HEK293 (cell line): ENCODE measurements at regions not wholly inside any gene's neighbourhood (a gene's known extent, or its start where the extent isn't known, plus 50 kb on each side); places are given as distances from the start of the nearest gene placed in this dataset.

Experiments used
- CTCF ChIA-PET: fragments of 350-600 bp; formaldehyde crosslinking; extraction: SDS; loops from one replicate; lab custom pipeline; 2021; ENCODE audit warnings: antibody characterized with exemption; lab: Yijun Ruan, JAX
- POLR2A ChIA-PET: fragments of 300-600 bp; formaldehyde crosslinking; extraction: SDS; loops from one replicate; lab custom pipeline; 2020; ENCODE audit warnings: antibody characterized with exemption, inconsistent platforms; lab: Yijun Ruan, JAX
- H3K27ac ChIP-seq: fragments of 200-500 bp; sonication (Bioruptor generic); 2 replicates; pipeline ENCODE4 v1.5.1; 2014; ENCODE audit warnings: low read depth, low read length, control low read depth, inconsistent platforms; ENCODE audit errors: extremely low read depth
- H3K36me3 ChIP-seq, 2 experiments: fragments of 200-500 bp in 1 of 2; sonication (Bioruptor generic) in 1 of 2; 1 replicate in 1 of 2; 2 replicates in 1 of 2; pipeline ENCODE4 v1.5.1; 2014 to 2017; ENCODE audit warnings: inconsistent platforms in 2 of 2, low read length in 2 of 2; ENCODE audit not compliant: control insufficient read depth in 2 of 2, insufficient read depth in 1 of 2
- H3K4me1 ChIP-seq: fragments of 200-500 bp; sonication (Bioruptor generic); 2 replicates; pipeline ENCODE4 v1.5.1; 2014; ENCODE audit warnings: mild to moderate bottlenecking, low read length, inconsistent platforms; ENCODE audit not compliant: control insufficient read depth, insufficient read depth
- H3K4me3 ChIP-seq: 2 replicates; pipeline ENCODE4 v1.5.1; 2011; ENCODE audit warnings: low read depth, mild to moderate bottlenecking, control low read depth, low read length, moderate library complexity
- H3K9me3 ChIP-seq: fragments of 200-500 bp; sonication (Bioruptor generic); 2 replicates; pipeline ENCODE4 v1.5.1; 2014; ENCODE audit warnings: low read depth, low read length, inconsistent platforms; ENCODE audit not compliant: control insufficient read depth, insufficient read depth
- AEBP2 ChIP-seq: fragments of 450-650 bp; formaldehyde crosslinking; IDR thresholded peaks from 2 replicates; pipeline ENCODE4 v1.5.1; 2016; ENCODE audit warnings: missing biosample characterization, missing genetic modification characterization, borderline replicate concordance
- EGR2 ChIP-seq: fragments of 450-650 bp; formaldehyde crosslinking; IDR thresholded peaks from 2 replicates; pipeline ENCODE4 v1.5.1; 2016; ENCODE audit warnings: low read depth, missing biosample characterization, missing genetic modification characterization
- MEIS1 ChIP-seq: sonication (generic); formaldehyde crosslinking; IDR thresholded peaks from 2 replicates; pipeline ENCODE4 v1.8.1; 2022; ENCODE audit warnings: missing genetic modification reagents, mild to moderate bottlenecking, borderline replicate concordance
- PRDM6 ChIP-seq: fragments of 450-650 bp; formaldehyde crosslinking; IDR thresholded peaks from 2 replicates; pipeline ENCODE4 v1.5.1; 2017; ENCODE audit warnings: missing biosample characterization, missing genetic modification characterization
- SP2 ChIP-seq: fragments of 450-650 bp; formaldehyde crosslinking; IDR thresholded peaks from 2 replicates; pipeline ENCODE4 v1.5.1; 2016; ENCODE audit warnings: missing biosample characterization, missing genetic modification characterization
- SP7 ChIP-seq: fragments of 450-650 bp; formaldehyde crosslinking; IDR thresholded peaks from 2 replicates; pipeline ENCODE4 v1.5.1; 2016; ENCODE audit warnings: missing biosample characterization, missing genetic modification characterization
- TCF7L2 ChIP-seq: IDR thresholded peaks from 2 replicates; pipeline ENCODE4 v1.6.1; 2011; ENCODE audit warnings: low read depth, mild to moderate bottlenecking, inconsistent platforms, low read length, moderate library complexity, borderline replicate concordance
- WT1 ChIP-seq: fragments of 450-650 bp; formaldehyde crosslinking; IDR thresholded peaks from 2 replicates; pipeline ENCODE4 v1.5.1; 2016; ENCODE audit warnings: missing biosample characterization, missing genetic modification characterization
- ZBTB17 ChIP-seq: fragments of 450-650 bp; formaldehyde crosslinking; IDR thresholded peaks from 2 replicates; pipeline ENCODE4 v1.5.1; 2016; ENCODE audit warnings: missing biosample characterization, missing genetic modification characterization
- ZBTB8A ChIP-seq: fragments of 450-650 bp; formaldehyde crosslinking; IDR thresholded peaks from 2 replicates; pipeline ENCODE4 v1.5.1; 2016; ENCODE audit warnings: missing biosample characterization, missing genetic modification characterization
- ZEB2 ChIP-seq: fragments of 450-650 bp; formaldehyde crosslinking; IDR thresholded peaks from 2 replicates; pipeline ENCODE4 v1.5.1; 2016; ENCODE audit warnings: missing biosample characterization, missing genetic modification characterization
- ZNF184 ChIP-seq: fragments of 450-650 bp; IDR thresholded peaks from 2 replicates; pipeline ENCODE4 v1.5.1; 2018; ENCODE audit warnings: missing biosample characterization, mild to moderate bottlenecking, missing genetic modification characterization
- ZNF223 ChIP-seq: fragments of 450-650 bp; formaldehyde crosslinking; IDR thresholded peaks from 2 replicates; pipeline ENCODE4 v1.5.1; 2016; ENCODE audit warnings: missing biosample characterization, missing genetic modification characterization
- ZNF239 ChIP-seq: fragments of 450-650 bp; formaldehyde crosslinking; IDR thresholded peaks from 2 replicates; pipeline ENCODE4 v1.5.1; 2016; ENCODE audit warnings: missing biosample characterization, missing genetic modification characterization
- ZNF404 ChIP-seq: fragments of 450-650 bp; formaldehyde crosslinking; IDR thresholded peaks from 2 replicates; pipeline ENCODE4 v1.5.1; 2017; ENCODE audit warnings: missing biosample characterization, missing genetic modification characterization
- ZNF423 ChIP-seq: fragments of 450-650 bp; formaldehyde crosslinking; IDR thresholded peaks from 2 replicates; pipeline ENCODE4 v1.5.1; 2016; ENCODE audit warnings: missing biosample characterization, missing genetic modification characterization
- ZNF624 ChIP-seq: fragments of 450-650 bp; formaldehyde crosslinking; IDR thresholded peaks from 2 replicates; pipeline ENCODE4 v1.5.1; 2017; ENCODE audit warnings: missing biosample characterization, missing genetic modification characterization
- ZNF747 ChIP-seq: fragments of 450-650 bp; formaldehyde crosslinking; IDR thresholded peaks from 2 replicates; pipeline ENCODE4 v1.5.1; 2016; ENCODE audit warnings: missing biosample characterization, missing genetic modification characterization
- ZNF776 ChIP-seq: fragments of 450-650 bp; formaldehyde crosslinking; IDR thresholded peaks from 2 replicates; pipeline ENCODE4 v1.5.0; 2017; ENCODE audit warnings: missing biosample characterization, missing genetic modification characterization, borderline replicate concordance
- TF ChIP-seq, protein P1 (sequence below): fragments of 450-650 bp; formaldehyde crosslinking; IDR thresholded peaks from 2 replicates; pipeline ENCODE4 v1.5.1; 2016; ENCODE audit warnings: missing biosample characterization, missing genetic modification characterization
- TF ChIP-seq, protein P2 (sequence below): fragments of 450-650 bp; formaldehyde crosslinking; IDR thresholded peaks from 2 replicates; pipeline ENCODE4; 2016; ENCODE audit warnings: missing biosample characterization, missing genetic modification characterization

GRCh38 chr5:115439042-115439441, 105.5 kb downstream of the FEM1C start:
- Histone ChIP-seq H3K9me3 (no peaks in the 10 kb centered on the region; the same call in 1 of the 2 replicates), H3K27ac (no peak overlapping the region), H3K4me3 (no peak overlapping the region), H3K4me1 (no peaks in the 10 kb centered on the region), H3K36me3 (no peaks in the 10 kb centered on the region)
- POLR2A ChIA-PET: no interaction called here
- CTCF ChIA-PET: no interaction called here
- TF ChIP-seq SP2 (tag by site-specific recombination): no peak
- TF ChIP-seq, protein P1, sequence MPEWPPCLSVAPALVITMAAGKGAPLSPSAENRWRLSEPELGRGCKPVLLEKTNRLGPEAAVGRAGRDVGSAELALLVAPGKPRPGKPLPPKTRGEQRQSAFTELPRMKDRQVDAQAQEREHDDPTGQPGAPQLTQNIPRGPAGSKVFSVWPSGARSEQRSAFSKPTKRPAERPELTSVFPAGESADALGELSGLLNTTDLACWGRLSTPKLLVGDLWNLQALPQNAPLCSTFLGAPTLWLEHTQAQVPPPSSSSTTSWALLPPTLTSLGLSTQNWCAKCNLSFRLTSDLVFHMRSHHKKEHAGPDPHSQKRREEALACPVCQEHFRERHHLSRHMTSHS: no peak
- TF ChIP-seq ZBTB8A (tag by site-specific recombination): no peak
- TF ChIP-seq WT1 (tag by site-specific recombination): no peak
- TF ChIP-seq TCF7L2: no peak
- no peak for TF ChIP-seq ZNF239 (tag by site-specific recombination)
- no peak for TF ChIP-seq ZNF776 (tag by site-specific recombination)
- TF ChIP-seq MEIS1: no peak
- TF ChIP-seq ZNF184: no peak
- TF ChIP-seq ZBTB17 (tag by site-specific recombination): no peak
- no peak for TF ChIP-seq SP7
- no peak for TF ChIP-seq ZEB2
- TF ChIP-seq PRDM6 (tag by site-specific recombination): no peak
- TF ChIP-seq ZNF404 (tag by site-specific recombination): no peak
- TF ChIP-seq ZNF624 (tag by site-specific recombination): no peak
- no peak for TF ChIP-seq EGR2
- TF ChIP-seq, protein P2, sequence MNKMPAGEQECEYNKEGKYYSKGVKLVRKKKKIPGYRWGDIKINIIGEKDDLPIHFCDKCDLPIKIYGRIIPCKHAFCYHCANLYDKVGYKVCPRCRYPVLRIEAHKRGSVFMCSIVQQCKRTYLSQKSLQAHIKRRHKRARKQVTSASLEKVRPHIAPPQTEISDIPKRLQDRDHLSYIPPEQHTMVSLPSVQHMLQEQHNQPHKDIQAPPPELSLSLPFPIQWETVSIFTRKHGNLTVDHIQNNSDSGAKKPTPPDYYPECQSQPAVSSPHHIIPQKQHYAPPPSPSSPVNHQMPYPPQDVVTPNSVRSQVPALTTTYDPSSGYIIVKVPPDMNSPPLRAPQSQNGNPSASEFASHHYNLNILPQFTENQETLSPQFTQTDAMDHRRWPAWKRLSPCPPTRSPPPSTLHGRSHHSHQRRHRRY (tag by site-specific recombination): no peak
- no peak for TF ChIP-seq ZNF423 (tag by site-specific recombination)
- TF ChIP-seq ZNF747 (tag by site-specific recombination): no peak
- TF ChIP-seq, all 188 proteins: peak for 0

GRCh38 chr5:115435778-115436712, 108.5 kb downstream of the FEM1C start:
- Histone ChIP-seq H3K27ac (no peak overlapping the region), H3K9me3 (no peaks in the 10 kb centered on the region; the same call in 1 of the 2 replicates), H3K4me3 (no peak overlapping the region), H3K36me3 (no peaks in the 10 kb centered on the region), H3K4me1 (0 out of 2 replicates have a peak, but pooled peaks cover 3% of the 10 kb centered on the region)
- ChIA-PET POLR2A (no interaction called here), CTCF (no interaction called here)
- TF ChIP-seq AEBP2 (tag by site-specific recombination): no peak
- TF ChIP-seq ZNF223 (tag by site-specific recombination): no peak
